H1 (cell line): ENCODE measurements at regions not wholly inside any gene's neighbourhood (a gene's known extent, or its start where the extent isn't known, plus 50 kb on each side); places are given as distances from the start of the nearest gene placed in this dataset.

Source experiments
- CTCF ChIA-PET: fragments of 300-600 bp; sonication (Branson Sonifier 250); formaldehyde crosslinking; loops from one replicate; lab custom pipeline; 2021; ENCODE audit not compliant: partially characterized antibody; lab: Charles Lee
- POLR2A ChIA-PET: fragments of 300-600 bp; sonication (Branson Sonifier 250); formaldehyde crosslinking; loops from one replicate; lab custom pipeline; 2021; ENCODE audit warnings: inconsistent platforms; ENCODE audit not compliant: partially characterized antibody; lab: Charles Lee
- DNase-seq, 2 experiments: peaks; one replicate each; pipeline versions ENCODE4 v3.0.0 to v3.0.0-alpha.2; 2010 to 2022; ENCODE audit warnings: low spot score in 2 of 2, low read depth in 1 of 2, mixed read lengths in 1 of 2
- FAIRE-seq: peaks from 2 replicates; lab custom pipeline; 2011; peaks lifted over from hg19 to GRCh38; lab: Jason Lieb, UNC
- H2AFZ ChIP-seq: 2 replicates; pipeline ENCODE4 v1.8.1; 2012; ENCODE audit warnings: low read length, inconsistent platforms
- H2AK5ac ChIP-seq: 2 replicates; pipeline ENCODE4 v1.6.1; 2013; ENCODE audit warnings: low read depth, low read length
- H2BK120ac ChIP-seq: replicated peaks from 2 replicates; pipeline ENCODE3; 2013; ENCODE audit warnings: low read depth, low read length, inconsistent platforms
- H2BK12ac ChIP-seq: 2 replicates; pipeline ENCODE4 v1.6.1; 2013; ENCODE audit warnings: low read depth, low read length
- H2BK15ac ChIP-seq: 2 replicates; pipeline ENCODE4 v1.6.1; 2013; ENCODE audit warnings: low read length
- H2BK20ac ChIP-seq: 2 replicates; pipeline ENCODE4 v1.6.1; 2013; ENCODE audit warnings: low read length
- H2BK5ac ChIP-seq: 2 replicates; pipeline ENCODE4 v1.6.1; 2013; ENCODE audit warnings: low read depth, low read length
- H3K14ac ChIP-seq: 2 replicates; pipeline ENCODE4 v1.6.1; 2013; ENCODE audit warnings: inconsistent platforms; ENCODE audit not compliant: insufficient read length
- H3K18ac ChIP-seq: 2 replicates; pipeline ENCODE4 v1.6.1; 2013; ENCODE audit warnings: low read length; ENCODE audit errors: extremely low read depth
- H3K23ac ChIP-seq: 2 replicates; pipeline ENCODE4 v1.6.1; 2013; ENCODE audit warnings: inconsistent platforms; ENCODE audit not compliant: insufficient read length
- H3K23me2 ChIP-seq: 2 replicates; pipeline ENCODE4 v1.6.1; 2013; ENCODE audit warnings: low read depth, low read length
- H3K27ac ChIP-seq: 2 replicates; pipeline ENCODE4 v1.6.1; 2011; ENCODE audit warnings: low read depth, low read length, inconsistent platforms
- H3K27me3 ChIP-seq, 4 experiments: replicated peaks in 1 of 4; 1 replicate in 1 of 4; 2 replicates in 3 of 4; pipeline versions ENCODE4 v1.6.1 to v1.8.1; 2011 to 2013; ENCODE audit warnings: low read length in 3 of 4, mild to moderate bottlenecking in 3 of 4, inconsistent platforms in 2 of 4, mixed read lengths in 2 of 4, moderate library complexity in 1 of 4; ENCODE audit not compliant: control insufficient read depth in 3 of 4, insufficient read depth in 3 of 4; ENCODE audit errors: extremely low read depth in 1 of 4
- H3K36me3 ChIP-seq, 4 experiments: 2 replicates each; pipeline versions ENCODE4 v1.6.1 to v1.8.1; 2011 to 2013; ENCODE audit warnings: mild to moderate bottlenecking in 4 of 4, low read length in 3 of 4, moderate library complexity in 2 of 4, control low read depth in 1 of 4, inconsistent platforms in 1 of 4; ENCODE audit not compliant: insufficient read depth in 4 of 4, control insufficient read depth in 2 of 4
- H3K4ac ChIP-seq: replicated peaks from 2 replicates; pipeline ENCODE3; 2013; ENCODE audit warnings: low read length, low read depth, mixed read lengths, inconsistent platforms; ENCODE audit not compliant: insufficient read length
- H3K4me1 ChIP-seq, 4 experiments: replicated peaks in 1 of 4; 1 replicate in 1 of 4; 2 replicates in 3 of 4; pipeline versions ENCODE4 v1.6.1 to v1.8.1; 2011 to 2013; ENCODE audit warnings: low read length in 3 of 4, inconsistent platforms in 2 of 4, mixed read lengths in 1 of 4; ENCODE audit not compliant: insufficient read depth in 4 of 4, control insufficient read depth in 3 of 4
- H3K4me2 ChIP-seq, 2 experiments: 2 replicates each; pipeline versions ENCODE4 v1.6.1 to v1.8.1; 2011 to 2013; ENCODE audit warnings: low read depth in 2 of 2, low read length in 2 of 2, control low read depth in 1 of 2, inconsistent platforms in 1 of 2, mild to moderate bottlenecking in 1 of 2; ENCODE audit not compliant: insufficient read depth in 1 of 2
- H3K4me3 ChIP-seq, 4 experiments: fragments of 200-600, 300-600 bp in 1 of 4; sonication (generic), shearing (Covaris generic), sonication (Bioruptor Twin) in 1 of 4; 2 replicates each; pipeline versions ENCODE4 v1.5.1 to v1.8.1; 2011 to 2016; ENCODE audit warnings: low read length in 4 of 4, low read depth in 3 of 4, control low read depth in 2 of 4, inconsistent platforms in 2 of 4, mild to moderate bottlenecking in 2 of 4, mixed read lengths in 1 of 4, moderate library complexity in 1 of 4; ENCODE audit not compliant: insufficient read depth in 2 of 4; ENCODE audit errors: extremely low read depth in 1 of 4
- H3K56ac ChIP-seq: replicated peaks from 2 replicates; pipeline ENCODE3; 2013; ENCODE audit warnings: low read depth, mild to moderate bottlenecking, mixed read lengths, low read length, inconsistent platforms; ENCODE audit not compliant: insufficient read length
- H3K79me1 ChIP-seq: 2 replicates; pipeline ENCODE4 v1.6.1; 2013; ENCODE audit warnings: low read depth, low read length, control low read depth
- H3K79me2 ChIP-seq, 2 experiments: 2 replicates each; pipeline versions ENCODE4 v1.6.1 to v1.8.1; 2012 to 2013; ENCODE audit warnings: low read length in 2 of 2, mild to moderate bottlenecking in 2 of 2, inconsistent platforms in 1 of 2; ENCODE audit not compliant: insufficient read depth in 2 of 2, control insufficient read depth in 1 of 2
- H3K9ac ChIP-seq, 4 experiments: replicated peaks in 1 of 4; 1 replicate in 1 of 4; 2 replicates in 3 of 4; pipeline versions ENCODE4 v1.6.1 to v1.8.1; 2011 to 2013; ENCODE audit warnings: low read depth in 3 of 4, low read length in 3 of 4, control low read depth in 2 of 4, mild to moderate bottlenecking in 2 of 4, moderate library complexity in 2 of 4, inconsistent platforms in 1 of 4; ENCODE audit errors: extremely low read depth in 1 of 4
- H3K9me3 ChIP-seq, 2 experiments: 2 replicates each; pipeline versions ENCODE4 v1.6.1 to v1.8.1; 2012 to 2013; ENCODE audit warnings: mild to moderate bottlenecking in 2 of 2, moderate library complexity in 2 of 2, control low read depth in 1 of 2, inconsistent platforms in 1 of 2, low read depth in 1 of 2, low read length in 1 of 2, mixed read lengths in 1 of 2; ENCODE audit not compliant: insufficient read depth in 2 of 2
- H4K20me1 ChIP-seq, 2 experiments: replicated peaks in 1 of 2; 2 replicates each; pipeline versions ENCODE3 to v1.8.1; 2011 to 2013; ENCODE audit warnings: inconsistent platforms in 2 of 2, low read length in 2 of 2, mild to moderate bottlenecking in 1 of 2; ENCODE audit not compliant: insufficient read depth in 2 of 2, control insufficient read depth in 1 of 2
- H4K5ac ChIP-seq: 2 replicates; pipeline ENCODE4 v1.6.1; 2013; ENCODE audit warnings: low read length, low read depth, mixed read lengths, inconsistent platforms; ENCODE audit not compliant: insufficient read length
- H4K8ac ChIP-seq: 2 replicates; pipeline ENCODE4 v1.8.0; 2013; ENCODE audit warnings: mild to moderate bottlenecking, moderate library complexity, low read length, inconsistent platforms; ENCODE audit not compliant: insufficient read depth; ENCODE audit errors: extremely low read depth
- H4K91ac ChIP-seq: replicated peaks from 2 replicates; pipeline ENCODE3; 2013; ENCODE audit warnings: low read length, mixed read lengths, inconsistent platforms; ENCODE audit not compliant: insufficient read length
- BACH1 ChIP-seq: IDR thresholded peaks from 2 replicates; pipeline ENCODE4 v1.6.1; 2012; ENCODE audit warnings: low read length, improper control_type of control experiment
- CHD2 ChIP-seq: IDR thresholded peaks from 2 replicates; pipeline ENCODE4 v1.6.1; 2012; ENCODE audit warnings: low read length, improper control_type of control experiment
- FOSL1 ChIP-seq: IDR thresholded peaks from 2 replicates; pipeline ENCODE4 v1.6.1; 2011; ENCODE audit warnings: mild to moderate bottlenecking, low read depth, low read length, moderate library complexity; ENCODE audit not compliant: insufficient read depth
- GTF2F1 ChIP-seq: IDR thresholded peaks from 2 replicates; pipeline ENCODE4 v1.6.1; 2012; ENCODE audit warnings: low read depth, low read length, improper control_type of control experiment, borderline replicate concordance
- HDAC6 ChIP-seq: IDR thresholded peaks from one replicate; pipeline ENCODE4 v1.7.1; 2012; ENCODE audit warnings: low read depth, mild to moderate bottlenecking, inconsistent platforms, low read length, moderate library complexity
- POLR2A ChIP-seq, 2 experiments: IDR thresholded peaks; 1 replicate in 1 of 2; 2 replicates in 1 of 2; pipeline ENCODE4 v1.6.1; 2011; ENCODE audit warnings: low read depth in 2 of 2, low read length in 2 of 2, mild to moderate bottlenecking in 2 of 2; ENCODE audit errors: control extremely low read depth in 1 of 2
- POU5F1 ChIP-seq: IDR thresholded peaks from 2 replicates; pipeline ENCODE4 v1.6.1; 2011; ENCODE audit warnings: low read depth, mild to moderate bottlenecking, low read length, moderate library complexity
- SIN3A ChIP-seq, 2 experiments: IDR thresholded peaks in 1 of 2; conservative IDR thresholded peaks in 1 of 2; 2 replicates each; pipeline ENCODE4 v1.6.1; 2011 to 2012; ENCODE audit warnings: low read length in 2 of 2, improper control_type of control experiment in 1 of 2, low read depth in 1 of 2, mild to moderate bottlenecking in 1 of 2
- SIRT6 ChIP-seq: IDR thresholded peaks from one replicate; pipeline ENCODE4 v1.7.1; 2012; ENCODE audit warnings: low read length, inconsistent platforms
- SIX5 ChIP-seq: IDR thresholded peaks from 2 replicates; pipeline ENCODE4 v1.6.1; 2011; ENCODE audit warnings: mild to moderate bottlenecking, low read depth, low read length
- SRF ChIP-seq: IDR thresholded peaks from 2 replicates; pipeline ENCODE4 v1.6.1; 2011; ENCODE audit warnings: mild to moderate bottlenecking, low read depth, low read length, moderate library complexity
- TAF7 ChIP-seq: optimal IDR thresholded peaks from 2 replicates; pipeline ENCODE3; 2011; ENCODE audit warnings: low read depth, mild to moderate bottlenecking, inconsistent platforms, low read length, moderate library complexity, borderline replicate concordance
- TBP ChIP-seq: IDR thresholded peaks from 2 replicates; pipeline ENCODE4 v1.6.1; 2011; ENCODE audit warnings: low read depth, low read length, improper control_type of control experiment
- TEAD4 ChIP-seq: IDR thresholded peaks from 2 replicates; pipeline ENCODE4 v1.6.1; 2012; ENCODE audit warnings: low read depth, low read length, inconsistent platforms, mixed read lengths
- whole genome bisulfite sequencing, 2 experiments: shearing (Covaris generic) in 1 of 2; methylation state at CpG; one replicate each; pipeline versions ENCODE4 v1.1.6 to v1.1.7; 2013 to 2015; ENCODE audit warnings: low lambda C conversion rate in 2 of 2, mixed read lengths in 2 of 2, inconsistent platforms in 1 of 2, low coverage in 1 of 2, missing lambda C conversion rate in 1 of 2; ENCODE audit not compliant: insufficient replicate concordance in 2 of 2, insufficient coverage in 1 of 2, insufficient read length in 1 of 2; ENCODE audit errors: extremely low coverage in 1 of 2, missing lambda C conversion rate in 1 of 2; 5-methylcytosine and 5-hydroxymethylcytosine counted together
- TF ChIP-seq, protein P1 (sequence below): IDR thresholded peaks from 2 replicates; pipeline ENCODE4 v1.6.1; 2012; ENCODE audit warnings: inconsistent platforms

DNA sequence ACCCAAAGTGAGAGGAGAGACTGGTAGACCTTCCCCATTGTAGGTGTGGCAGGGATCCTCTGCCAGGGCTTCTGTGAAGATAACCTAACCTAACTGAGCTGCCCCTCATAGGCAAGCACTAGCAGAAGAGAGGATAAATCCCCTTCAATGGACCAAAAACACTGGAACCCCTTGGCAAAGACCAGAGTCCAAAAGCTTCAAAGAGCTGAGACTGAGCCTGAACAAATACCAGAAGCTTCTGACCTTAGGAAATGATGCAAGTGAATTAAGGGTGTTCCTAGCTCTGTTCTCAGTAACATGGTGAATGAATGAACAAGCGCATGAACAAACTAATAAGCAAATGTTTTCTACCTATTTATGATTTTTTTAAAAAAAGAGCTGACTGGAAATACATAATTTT is 123.2 kb downstream of the RRAGC start:
- no peak for FAIRE-seq
- DNase-seq, result no peak
- Histone ChIP-seq H3K79me2 (no peaks in the 10 kb centered on the region), H3K4me2 (no peak overlapping the region), H4K91ac (no peak overlapping the region), H3K4me3 (no peak overlapping the region), H2BK120ac (no peak overlapping the region), H2BK15ac (no peak overlapping the region), H3K27ac (no peak overlapping the region), H3K27me3 (no peaks in the 10 kb centered on the region), H3K14ac (no peak overlapping the region), H3K23me2 (no peaks in the 10 kb centered on the region), H3K23ac (no peak overlapping the region), H2AFZ (no peak overlapping the region), H3K79me1 (no peaks in the 10 kb centered on the region), H3K18ac (no peak overlapping the region), H3K4ac (no peak overlapping the region), H2BK20ac (no peak overlapping the region), H4K5ac (no peak overlapping the region), H2BK5ac (no peak overlapping the region), H3K56ac (no peak overlapping the region), H4K8ac (no peak overlapping the region), H3K9me3 (no peaks in the 10 kb centered on the region), H2BK12ac (no peak overlapping the region), H2AK5ac (no peak overlapping the region), H3K36me3 (no peaks in the 10 kb centered on the region), H4K20me1 (no peaks in the 10 kb centered on the region), H3K4me1 (peaks cover 0 to 6% (median 2%) of the 10 kb centered on the region in 4 experiments; a peak in 3 of 7 replicates), H3K9ac (no peak overlapping the region)
- POLR2A ChIA-PET, result interaction anchor here (0.9 kb wide), 1 partner anchor 20 kb away, joined by 3 read pairs; no protein-coding TSS in a partner anchor
- CTCF ChIA-PET, result interaction anchor here (1.0 kb wide), 1 partner anchor 68 kb away, joined by 4 read pairs; no protein-coding TSS in a partner anchor
- WGBS, 2 experiments, result 96% methylated on average over 1 of the region's 1 CpG; no CpG with 5 or more reads in 1 of the 2 experiments
- TF ChIP-seq SIRT6, result no peak
- no peak for TF ChIP-seq TBP
- TF ChIP-seq POLR2A (IDR thresholded peaks at IDR 0.05; ENCODE audit: control extremely low read depth in 1 of 2, low read depth in 2 of 2, low read length in 2 of 2), result no peak
- no peak for TF ChIP-seq SRF
- TF ChIP-seq HDAC6, result no peak
- no peak for TF ChIP-seq CHD2
- no peak for TF ChIP-seq TAF7
- no peak for TF ChIP-seq FOSL1
- no peak for TF ChIP-seq SIX5
- no peak for TF ChIP-seq TEAD4
- TF ChIP-seq, protein P1, sequence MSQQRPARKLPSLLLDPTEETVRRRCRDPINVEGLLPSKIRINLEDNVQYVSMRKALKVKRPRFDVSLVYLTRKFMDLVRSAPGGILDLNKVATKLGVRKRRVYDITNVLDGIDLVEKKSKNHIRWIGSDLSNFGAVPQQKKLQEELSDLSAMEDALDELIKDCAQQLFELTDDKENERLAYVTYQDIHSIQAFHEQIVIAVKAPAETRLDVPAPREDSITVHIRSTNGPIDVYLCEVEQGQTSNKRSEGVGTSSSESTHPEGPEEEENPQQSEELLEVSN, result no peak
- TF ChIP-seq SIN3A (conservative IDR thresholded peaks at IDR 0.05 in 1 of 2, IDR thresholded peaks at IDR 0.05 in 1 of 2; ENCODE audit: low read depth in 1 of 2, low read length in 2 of 2), result no peak
- no peak for TF ChIP-seq BACH1
- TF ChIP-seq POU5F1, result no peak
- no peak for TF ChIP-seq GTF2F1
